Putamen (tissue), 1 donor: ENCODE measurements at regions not wholly inside any gene's neighbourhood (a gene's known extent, or its start where the extent isn't known, plus 50 kb on each side); places are given as distances from the start of the nearest gene placed in this dataset.

Source experiments
- DNase-seq: peaks from one replicate; pipeline ENCODE4 v3.0.0-alpha.2; 2016; ENCODE audit warnings: low spot score

- no peak for DNase-seq
Observed at GRCh38 chr22:27120036-27120435, 462.6 kb downstream of the MIAT start.

GRCh38 chr22:27122574-27122973 lies 465.2 kb downstream of the MIAT start:
- DNase-seq = no peak

- DNase-seq = no peak
Observed at GRCh38 chr22:27123880-27124279, 466.5 kb downstream of the MIAT start.

DNA sequence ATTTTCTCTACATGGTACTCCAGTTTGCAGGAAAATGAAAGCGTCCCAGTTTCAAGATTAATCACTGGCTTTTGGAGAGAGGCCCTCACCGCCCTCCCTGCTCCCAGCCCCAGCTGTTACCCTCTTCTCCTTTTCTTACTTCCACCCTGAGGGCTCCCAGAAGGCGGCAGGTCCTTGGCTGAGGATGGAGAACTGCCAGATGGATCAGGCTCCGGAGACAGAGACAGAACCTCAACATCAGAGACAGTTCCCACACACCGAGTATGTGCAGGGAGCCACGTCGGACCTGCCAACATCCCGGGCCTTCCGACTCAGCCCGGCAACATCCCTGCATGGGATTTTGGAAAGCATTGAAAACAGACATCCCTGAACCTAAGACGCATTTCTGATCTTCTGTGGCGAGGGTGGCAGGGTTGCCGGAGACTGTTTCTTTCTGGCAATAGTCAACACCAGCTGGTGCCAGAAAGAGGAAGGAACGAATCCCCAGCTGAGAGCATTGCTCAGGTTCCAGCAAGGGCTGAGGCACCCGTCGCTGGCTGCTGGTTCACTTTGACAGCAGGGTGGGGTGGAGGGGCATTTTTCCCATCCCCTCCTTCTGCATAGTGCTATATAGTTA lies 467.1 kb downstream of the MIAT start:
- no peak for DNase-seq

- DNase-seq = no peak
Observed at GRCh38 chr22:27125539-27125938, 468.2 kb downstream of the MIAT start.

- DNase-seq = no peak
Observed at GRCh38 chr22:27127911-27128310, 470.5 kb downstream of the MIAT start.

GRCh38 chr22:27128461-27129085 lies 471.2 kb downstream of the MIAT start:
- no peak for DNase-seq

- DNase-seq = no peak
Observed at GRCh38 chr22:27129266-27129665, 471.9 kb downstream of the MIAT start.

- no peak for DNase-seq
Observed at GRCh38 chr22:27130906-27131305, 473.5 kb downstream of the MIAT start.

GRCh38 chr22:27131346-27131745 lies 474.0 kb downstream of the MIAT start:
- DNase-seq = no peak

GRCh38 chr22:27132400-27132799 lies 475.0 kb downstream of the MIAT start:
- DNase-seq = no peak

DNA sequence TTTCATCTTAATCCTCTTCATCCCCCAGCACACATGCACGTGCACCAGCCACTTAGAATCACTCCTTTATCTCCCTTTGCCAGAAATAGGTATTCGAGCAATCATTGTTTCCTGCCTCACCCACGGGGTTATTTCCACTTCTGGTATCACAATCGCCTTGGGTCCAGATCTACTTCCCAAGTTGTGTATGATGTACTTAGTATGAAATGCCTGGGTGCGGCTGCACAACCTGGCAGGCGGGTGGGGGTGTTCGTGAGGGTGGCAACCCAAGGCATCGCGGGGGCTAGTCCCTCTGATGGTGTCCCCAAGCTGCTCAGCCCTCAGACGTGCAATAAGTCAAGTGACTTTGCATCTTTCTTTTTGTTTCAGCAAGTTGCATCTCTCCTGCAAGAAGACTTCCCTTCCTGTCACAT lies 475.6 kb downstream of the MIAT start:
- no peak for DNase-seq

GRCh38 chr22:27133681-27134314 lies 476.4 kb downstream of the MIAT start:
- no peak for DNase-seq

DNA sequence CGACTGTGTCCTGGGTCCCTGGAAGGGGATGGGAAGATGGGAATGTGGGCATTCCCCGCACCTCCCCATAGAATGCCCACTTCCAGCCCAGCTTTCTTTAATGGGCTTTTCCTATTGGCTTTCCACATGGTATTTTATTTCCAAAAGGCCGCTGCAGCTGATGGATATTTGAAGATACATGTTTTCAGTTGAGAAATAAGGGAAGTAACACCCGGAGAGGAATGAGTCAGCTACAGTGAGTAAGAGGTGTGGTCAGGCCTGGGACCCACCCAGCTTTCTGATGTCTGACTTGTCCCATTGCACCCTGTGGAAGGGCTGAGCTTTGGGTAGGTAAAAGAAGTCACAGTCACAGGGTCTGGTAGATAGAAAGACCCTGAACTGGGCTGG lies 476.9 kb downstream of the MIAT start:
- no peak for DNase-seq

- DNase-seq = no peak
Observed at GRCh38 chr22:27135031-27135981, 477.9 kb downstream of the MIAT start.

DNA sequence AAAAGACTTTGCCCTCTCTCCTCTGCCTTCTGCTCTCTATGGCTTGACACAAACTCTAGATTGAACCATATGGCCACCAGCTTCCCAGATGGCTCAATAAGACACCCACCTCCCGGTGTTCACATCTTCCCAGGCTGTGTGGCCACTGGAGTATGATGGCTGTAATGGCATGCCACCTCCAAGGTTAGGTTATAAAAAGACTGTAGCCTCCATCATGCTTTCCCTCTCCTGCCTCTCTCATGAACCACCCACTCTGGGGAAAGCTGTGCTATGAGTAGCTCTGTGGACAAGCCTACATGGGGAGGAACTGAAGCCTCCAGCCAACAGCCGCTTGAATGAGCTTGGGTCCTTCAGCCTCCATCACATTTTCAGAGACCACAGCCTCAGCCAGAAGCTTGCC lies 479.2 kb downstream of the MIAT start:
- no peak for DNase-seq

GRCh38 chr22:27137871-27138337 lies 480.5 kb downstream of the MIAT start:
- DNase-seq = no peak

DNA sequence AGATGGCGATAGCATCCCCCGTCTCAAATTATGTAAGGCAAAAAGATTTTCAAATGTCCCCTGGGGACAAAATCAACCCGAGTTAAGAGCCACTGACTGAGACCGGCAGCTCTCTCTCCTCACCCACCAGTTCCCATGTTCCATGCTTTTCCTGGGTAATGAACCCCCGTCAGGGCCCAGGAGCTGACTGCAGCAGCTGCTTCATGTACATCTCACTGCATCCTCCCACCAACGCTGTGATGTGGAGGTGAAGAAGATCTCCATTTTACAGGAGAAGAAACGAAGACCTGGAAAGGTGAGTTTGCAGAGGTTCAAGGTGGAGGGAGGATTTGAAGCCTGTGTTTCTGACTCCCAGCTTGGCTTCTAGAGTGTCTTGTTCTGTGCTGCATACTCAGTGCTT lies 481.1 kb downstream of the MIAT start:
- DNase-seq = no peak

DNA sequence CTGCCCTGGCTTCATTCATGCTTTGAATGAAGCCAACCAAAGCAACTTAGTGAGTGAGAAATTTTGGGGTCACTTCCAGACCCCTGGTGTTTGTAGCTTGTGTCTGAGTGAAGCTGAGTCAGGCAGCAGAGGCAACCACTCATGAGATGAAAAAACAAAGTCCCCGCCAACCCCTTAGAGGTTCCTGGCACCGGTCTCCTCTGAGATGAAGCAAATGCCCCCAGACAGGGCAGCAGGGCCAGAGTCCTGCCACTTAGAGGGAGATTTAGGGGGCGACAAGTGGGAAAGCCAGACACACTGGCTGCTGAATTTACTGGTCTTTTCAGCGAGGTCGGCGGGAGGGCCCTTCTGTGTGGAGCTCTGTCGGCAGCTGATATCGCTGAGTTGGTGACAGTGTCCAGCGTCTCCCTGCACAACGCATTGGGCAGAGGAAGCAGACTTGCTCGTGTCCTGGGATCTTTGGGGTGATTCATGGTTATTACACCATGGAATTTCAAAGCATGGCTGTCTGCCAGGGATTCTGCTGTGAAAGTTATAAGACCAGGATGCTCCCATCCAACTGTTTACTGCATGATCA lies 482.6 kb downstream of the MIAT start:
- no peak for DNase-seq

DNA sequence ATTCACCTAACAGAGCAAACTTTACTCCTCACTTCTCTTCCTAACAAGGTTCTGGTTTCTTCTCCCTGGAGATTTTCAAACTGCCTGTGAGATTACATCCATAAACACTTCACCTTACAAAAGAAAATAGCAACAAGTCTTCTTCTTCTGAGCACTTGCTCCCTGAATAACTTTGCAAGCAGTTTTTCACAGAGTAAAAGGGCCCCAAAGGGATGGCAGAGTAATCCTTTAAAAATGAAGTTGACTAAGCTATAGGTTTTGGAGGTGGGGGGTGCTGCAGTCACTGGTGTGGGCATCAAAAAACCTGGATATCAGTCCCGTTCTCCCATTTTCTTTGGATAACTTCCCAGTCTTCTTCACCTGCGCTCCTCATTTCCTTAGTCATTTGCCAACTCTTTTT lies 484.9 kb downstream of the MIAT start:
- no peak for DNase-seq

- DNase-seq = no peak
Observed at GRCh38 chr22:27144321-27144720, 486.9 kb downstream of the MIAT start.
